Gastroesophageal sphincter (tissue), 3 donors: ENCODE measurements at regions not wholly inside any gene's neighbourhood (a gene's known extent, or its start where the extent isn't known, plus 50 kb on each side); places are given as distances from the start of the nearest gene placed in this dataset.

Source experiments
- EP300 ChIP-seq: sonication (generic); formaldehyde crosslinking; IDR thresholded peaks from one replicate; pipeline ENCODE4 v1.6.1; 2017; ENCODE audit warnings: antibody characterized with exemption, mild to moderate bottlenecking
- POLR2A ChIP-seq, 2 donors: fragments of 450-650 bp; IDR thresholded peaks; one replicate each; pipeline ENCODE4 v1.6.1; 2017; ENCODE audit warnings: antibody characterized with exemption in 2 of 2, mild to moderate bottlenecking in 2 of 2, moderate library complexity in 1 of 2
- TF ChIP-seq, protein P1 (sequence below), 4 experiments: fragments of 200-600 bp in 2 of 4; fragments of 450-650 bp in 2 of 4; sonication (generic) in 1 of 4; IDR thresholded peaks; one replicate each; pipeline ENCODE4 v1.5.1; 2017 to 2019; ENCODE audit warnings: antibody characterized with exemption in 4 of 4, mild to moderate bottlenecking in 2 of 4, moderate library complexity in 2 of 4

- TF ChIP-seq POLR2A (IDR thresholded peaks at IDR 0.05), result no peak
- TF ChIP-seq, protein P1, sequence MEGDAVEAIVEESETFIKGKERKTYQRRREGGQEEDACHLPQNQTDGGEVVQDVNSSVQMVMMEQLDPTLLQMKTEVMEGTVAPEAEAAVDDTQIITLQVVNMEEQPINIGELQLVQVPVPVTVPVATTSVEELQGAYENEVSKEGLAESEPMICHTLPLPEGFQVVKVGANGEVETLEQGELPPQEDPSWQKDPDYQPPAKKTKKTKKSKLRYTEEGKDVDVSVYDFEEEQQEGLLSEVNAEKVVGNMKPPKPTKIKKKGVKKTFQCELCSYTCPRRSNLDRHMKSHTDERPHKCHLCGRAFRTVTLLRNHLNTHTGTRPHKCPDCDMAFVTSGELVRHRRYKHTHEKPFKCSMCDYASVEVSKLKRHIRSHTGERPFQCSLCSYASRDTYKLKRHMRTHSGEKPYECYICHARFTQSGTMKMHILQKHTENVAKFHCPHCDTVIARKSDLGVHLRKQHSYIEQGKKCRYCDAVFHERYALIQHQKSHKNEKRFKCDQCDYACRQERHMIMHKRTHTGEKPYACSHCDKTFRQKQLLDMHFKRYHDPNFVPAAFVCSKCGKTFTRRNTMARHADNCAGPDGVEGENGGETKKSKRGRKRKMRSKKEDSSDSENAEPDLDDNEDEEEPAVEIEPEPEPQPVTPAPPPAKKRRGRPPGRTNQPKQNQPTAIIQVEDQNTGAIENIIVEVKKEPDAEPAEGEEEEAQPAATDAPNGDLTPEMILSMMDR (IDR thresholded peaks at IDR 0.05), result no peak
- TF ChIP-seq EP300, result no peak
Measured at GRCh38 chr2:583666-584065, 93.5 kb downstream of the TMEM18 start.
